ENCODE measurements at regions not wholly inside any gene's neighbourhood (a gene's known extent, or its start where the extent isn't known, plus 50 kb on each side); places are given as distances from the start of the nearest gene placed in this dataset.

- Histone ChIP-seq H3K36me3 (replicated peaks in 1 of 2; ENCODE audit: control insufficient read depth in 1 of 2, insufficient read depth in 2 of 2, low read length in 1 of 2) (no peaks in the 10 kb centered on the region), H3K4me2 (no peak overlapping the region), H4K20me1 (ENCODE audit: insufficient read depth) (no peaks in the 10 kb centered on the region), H3K4me1 (ENCODE audit: control insufficient read depth in 1 of 2, insufficient read depth in 2 of 2, low read depth in 1 of 2, low read length in 1 of 2) (no peaks in the 10 kb centered on the region; a peak in 1 of 4 replicates), H3K9ac (no peak overlapping the region), H2AFZ (ENCODE audit: low read depth) (no peak overlapping the region; the same call in 1 of the 2 replicates), H3K9me3 (no peaks in the 10 kb centered on the region), H3K79me2 (ENCODE audit: insufficient read depth) (no peaks in the 10 kb centered on the region), H3K27ac (ENCODE audit: low read depth in 2 of 2, low read length in 1 of 2) (no peak overlapping the region), H3K9me2 (no peaks in the 10 kb centered on the region), H3K27me3 (ENCODE audit: insufficient read depth) (no peaks in the 10 kb centered on the region), H3K4me3 (ENCODE audit: low read depth in 2 of 2, low read length in 1 of 2) (no peak overlapping the region), H3F3A (replicated peaks; ENCODE audit: insufficient read depth) (no peaks in the 10 kb centered on the region)
- ChIA-PET POLR2A (no interaction called here), CTCF (interaction anchor here (0.9 to 11.3 kb wide), 6 partner anchors 14 to 473 kb away, joined by 3 to 158 read pairs (median 5); no protein-coding TSS in a partner anchor)
- 21% methylated on average over 3 of the region's 3 CpGs for WGBS (ENCODE audit: low lambda C conversion rate)
- TF ChIP-seq FOXJ3 (CRISPR knock-in tag; IDR thresholded peaks at IDR 0.05), result no peak
- DNase-seq, result no peak
Observed at GRCh38 chr2:136383167-136383566, 265.2 kb upstream of the CXCR4 start.

- ChIA-PET CTCF (interaction anchor here (0.6 to 11.3 kb wide), 8 partner anchors 14 to 501 kb away, joined by 3 to 158 read pairs (median 3); no protein-coding TSS in a partner anchor), POLR2A (no interaction called here)
- no peak overlapping the region for H3K9ac ChIP-seq
- no peaks in the 10 kb centered on the region for H3F3A ChIP-seq (replicated peaks; ENCODE audit: insufficient read depth)
- H3K79me2 ChIP-seq (ENCODE audit: insufficient read depth), result no peaks in the 10 kb centered on the region
- H3K9me3 ChIP-seq, result no peaks in the 10 kb centered on the region
- H3K9me2 ChIP-seq, result no peaks in the 10 kb centered on the region
- no peaks in the 10 kb centered on the region for H4K20me1 ChIP-seq (ENCODE audit: insufficient read depth)
- H3K27me3 ChIP-seq (ENCODE audit: insufficient read depth), result no peaks in the 10 kb centered on the region
- no peak for DNase-seq
- H3K4me1 ChIP-seq (ENCODE audit: control insufficient read depth in 1 of 2, insufficient read depth in 2 of 2, low read depth in 1 of 2, low read length in 1 of 2), result no peaks in the 10 kb centered on the region; a peak in 2 of 4 replicates
- no peak overlapping the region for H3K4me3 ChIP-seq (ENCODE audit: low read depth in 2 of 2, low read length in 1 of 2)
- WGBS (ENCODE audit: low lambda C conversion rate), result 40% methylated on average over 14 of the region's 14 CpGs
- no peak overlapping the region for H2AFZ ChIP-seq (ENCODE audit: low read depth)
- TF ChIP-seq MAX (IDR thresholded peaks at IDR 0.05; ENCODE audit: low read depth) (no peak), CHD2 (IDR thresholded peaks at IDR 0.05; ENCODE audit: low read length, partially characterized antibody) (no peak), PBX3 (IDR thresholded peaks at IDR 0.05) (no peak), REST (IDR thresholded peaks at IDR 0.05; ENCODE audit: low read depth, low read length) (no peak), POLR2AphosphoS5 (IDR thresholded peaks at IDR 0.05; ENCODE audit: low read depth, low read length) (no peak)
- H3K27ac ChIP-seq (ENCODE audit: low read depth in 2 of 2, low read length in 1 of 2), result no peak overlapping the region
- H3K36me3 ChIP-seq (replicated peaks in 1 of 2; ENCODE audit: control insufficient read depth in 1 of 2, insufficient read depth in 2 of 2, low read length in 1 of 2), result no peaks in the 10 kb centered on the region
- H3K4me2 ChIP-seq, result no peak overlapping the region
Observed at GRCh38 chr2:136381722-136382633, 264.0 kb upstream of the CXCR4 start.
